ENCODE measurements at regions not wholly inside any gene's neighbourhood (a gene's known extent, or its start where the extent isn't known, plus 50 kb on each side); places are given as distances from the start of the nearest gene placed in this dataset.
A peak's percentile ranks its signal among the peaks of the same experiment; 100 is the strongest.
"Not testable (repeated sequence)": the region's sequence is repeated elsewhere in the genome, so short reads cannot be mapped to it uniquely, and the experiment has no call there.

DNA sequence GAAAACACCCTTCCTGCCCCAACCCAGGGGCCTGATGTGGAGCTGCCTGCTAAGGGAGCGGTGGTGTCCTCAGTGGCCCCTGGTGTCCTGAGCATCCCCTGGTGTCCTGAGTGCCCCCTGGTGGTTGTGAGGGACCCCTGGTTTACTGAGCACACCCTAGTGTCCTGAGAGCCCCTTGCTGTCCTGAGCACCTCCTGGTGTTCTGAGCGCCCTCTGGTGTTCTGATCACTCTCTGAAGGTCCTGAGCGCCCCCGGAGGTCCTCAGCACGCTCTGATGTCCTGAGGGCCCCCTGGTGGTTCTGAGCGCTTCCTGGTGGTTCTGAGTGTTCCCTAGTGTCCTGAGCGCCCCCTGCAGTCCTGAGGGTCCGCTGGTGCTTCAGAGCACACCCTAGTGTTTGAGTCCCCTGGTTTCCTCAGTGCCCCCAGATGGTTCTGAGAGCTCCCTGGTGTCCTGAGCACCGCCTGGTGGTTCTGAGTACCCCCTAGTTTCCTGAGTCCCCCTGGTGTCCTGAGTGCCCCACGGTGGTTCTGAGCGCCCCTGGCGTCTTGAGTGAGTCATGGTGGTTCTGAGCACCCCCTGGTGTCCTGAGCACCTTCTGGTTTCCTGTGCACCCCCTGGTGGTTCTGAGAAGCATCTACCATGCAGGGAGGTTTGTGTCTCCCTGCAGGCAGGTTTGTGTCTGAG is 1004.2 kb downstream of the TMEM121 start:
- 68% methylated on average over 12 of the region's 12 CpGs for WGBS
- Histone ChIP-seq H3K27ac (ENCODE audit: low read depth in 1 of 2, low read length in 2 of 2) (no peak overlapping the region), H3K27me3 (ENCODE audit: control insufficient read depth in 4 of 4, insufficient read depth in 4 of 4, low read length in 3 of 4) (peaks cover 0 to 10% (median 0%) of the 10 kb centered on the region in 4 donors), H3K9ac (ENCODE audit: low read depth in 1 of 2, low read length in 2 of 2) (no peak overlapping the region), H3K36me3 (ENCODE audit: control insufficient read depth in 4 of 4, insufficient read depth in 3 of 4, low read depth in 1 of 4, low read length in 3 of 4) (no peaks in the 10 kb centered on the region), H3K4me1 (ENCODE audit: control insufficient read depth in 4 of 4, insufficient read depth in 4 of 4, low read length in 3 of 4) (no peaks in the 10 kb centered on the region), H3K9me3 (ENCODE audit: control insufficient read depth in 4 of 4, low read length in 3 of 4) (no peaks in the 10 kb centered on the region), H3K4me3 (ENCODE audit: low read depth in 1 of 3, low read length in 3 of 3) (no peak overlapping the region)
- TF ChIP-seq, protein P1, sequence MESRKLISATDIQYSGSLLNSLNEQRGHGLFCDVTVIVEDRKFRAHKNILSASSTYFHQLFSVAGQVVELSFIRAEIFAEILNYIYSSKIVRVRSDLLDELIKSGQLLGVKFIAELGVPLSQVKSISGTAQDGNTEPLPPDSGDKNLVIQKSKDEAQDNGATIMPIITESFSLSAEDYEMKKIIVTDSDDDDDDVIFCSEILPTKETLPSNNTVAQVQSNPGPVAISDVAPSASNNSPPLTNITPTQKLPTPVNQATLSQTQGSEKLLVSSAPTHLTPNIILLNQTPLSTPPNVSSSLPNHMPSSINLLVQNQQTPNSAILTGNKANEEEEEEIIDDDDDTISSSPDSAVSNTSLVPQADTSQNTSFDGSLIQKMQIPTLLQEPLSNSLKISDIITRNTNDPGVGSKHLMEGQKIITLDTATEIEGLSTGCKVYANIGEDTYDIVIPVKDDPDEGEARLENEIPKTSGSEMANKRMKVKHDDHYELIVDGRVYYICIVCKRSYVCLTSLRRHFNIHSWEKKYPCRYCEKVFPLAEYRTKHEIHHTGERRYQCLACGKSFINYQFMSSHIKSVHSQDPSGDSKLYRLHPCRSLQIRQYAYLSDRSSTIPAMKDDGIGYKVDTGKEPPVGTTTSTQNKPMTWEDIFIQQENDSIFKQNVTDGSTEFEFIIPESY (IDR thresholded peaks at IDR 0.05), result no peak
- TF ChIP-seq SP1 (IDR thresholded peaks at IDR 0.05) (no peak), ATF3 (IDR thresholded peaks at IDR 0.05) (no peak), GABPA (IDR thresholded peaks at IDR 0.05 in 1 of 2, conservative IDR thresholded peaks at IDR 0.05 in 1 of 2) (no peak), RAD21 (IDR thresholded peaks at IDR 0.05) (no peak), FOXA1 (IDR thresholded peaks at IDR 0.05) (no peak), NR2F2 (IDR thresholded peaks at IDR 0.05) (no peak), HNF4A (conservative IDR thresholded peaks at IDR 0.05) (no peak)
- DNase-seq (ENCODE audit: low spot score), result no peak

- not testable (repeated sequence) for H3K4me1 ChIP-seq (ENCODE audit: control insufficient read depth in 4 of 4, insufficient read depth in 4 of 4, low read length in 3 of 4); H3K27me3 ChIP-seq (ENCODE audit: control insufficient read depth in 4 of 4, insufficient read depth in 4 of 4, low read length in 3 of 4); DNase-seq (ENCODE audit: low spot score); H3K4me3 ChIP-seq (ENCODE audit: low read depth in 1 of 3, low read length in 3 of 3); H3K27ac ChIP-seq (ENCODE audit: low read depth in 1 of 2, low read length in 2 of 2); H3K36me3 ChIP-seq (ENCODE audit: control insufficient read depth in 4 of 4, insufficient read depth in 3 of 4, low read depth in 1 of 4, low read length in 3 of 4); H3K9ac ChIP-seq (ENCODE audit: low read depth in 1 of 2, low read length in 2 of 2); H3K9me3 ChIP-seq (ENCODE audit: control insufficient read depth in 4 of 4, low read length in 3 of 4)
- WGBS, result 38% methylated on average over 11 of the region's 11 CpGs
- TF ChIP-seq, protein P2, sequence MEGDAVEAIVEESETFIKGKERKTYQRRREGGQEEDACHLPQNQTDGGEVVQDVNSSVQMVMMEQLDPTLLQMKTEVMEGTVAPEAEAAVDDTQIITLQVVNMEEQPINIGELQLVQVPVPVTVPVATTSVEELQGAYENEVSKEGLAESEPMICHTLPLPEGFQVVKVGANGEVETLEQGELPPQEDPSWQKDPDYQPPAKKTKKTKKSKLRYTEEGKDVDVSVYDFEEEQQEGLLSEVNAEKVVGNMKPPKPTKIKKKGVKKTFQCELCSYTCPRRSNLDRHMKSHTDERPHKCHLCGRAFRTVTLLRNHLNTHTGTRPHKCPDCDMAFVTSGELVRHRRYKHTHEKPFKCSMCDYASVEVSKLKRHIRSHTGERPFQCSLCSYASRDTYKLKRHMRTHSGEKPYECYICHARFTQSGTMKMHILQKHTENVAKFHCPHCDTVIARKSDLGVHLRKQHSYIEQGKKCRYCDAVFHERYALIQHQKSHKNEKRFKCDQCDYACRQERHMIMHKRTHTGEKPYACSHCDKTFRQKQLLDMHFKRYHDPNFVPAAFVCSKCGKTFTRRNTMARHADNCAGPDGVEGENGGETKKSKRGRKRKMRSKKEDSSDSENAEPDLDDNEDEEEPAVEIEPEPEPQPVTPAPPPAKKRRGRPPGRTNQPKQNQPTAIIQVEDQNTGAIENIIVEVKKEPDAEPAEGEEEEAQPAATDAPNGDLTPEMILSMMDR (IDR thresholded peaks at IDR 0.05; ENCODE audit: low read depth, low read length, missing input control), result peak; percentile 12
Observed at GRCh38 chr14:106537597-106537996, 1011.2 kb downstream of the TMEM121 start.

DNA sequence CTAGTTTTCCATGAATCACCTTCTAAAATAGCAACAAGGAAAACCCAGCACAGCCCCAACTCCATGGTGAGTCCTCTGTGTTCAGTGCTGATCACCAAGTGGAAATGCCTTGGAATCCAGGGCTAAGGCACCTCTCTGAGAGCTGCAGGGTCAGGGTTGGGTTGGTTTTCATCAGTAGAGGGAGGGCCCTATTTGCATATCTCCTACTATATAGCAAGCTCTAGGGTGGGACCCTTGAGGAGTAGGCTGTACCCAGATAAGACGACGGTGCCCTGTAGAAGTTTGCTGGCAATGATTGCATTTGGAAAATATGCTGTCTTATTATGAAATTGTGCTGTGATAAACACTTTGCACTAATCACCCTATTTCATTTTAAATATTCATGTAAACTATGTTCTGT is 1011.8 kb downstream of the TMEM121 start:
- no peaks in the 10 kb centered on the region for H3K9me3 ChIP-seq (ENCODE audit: control insufficient read depth in 4 of 4, low read length in 3 of 4)
- no peak overlapping the region for H3K9ac ChIP-seq (ENCODE audit: low read depth in 1 of 2, low read length in 2 of 2)
- no peaks in the 10 kb centered on the region for H3K4me1 ChIP-seq (ENCODE audit: control insufficient read depth in 4 of 4, insufficient read depth in 4 of 4, low read length in 3 of 4)
- H3K27me3 ChIP-seq (ENCODE audit: control insufficient read depth in 4 of 4, insufficient read depth in 4 of 4, low read length in 3 of 4), result peaks cover 0 to 5% (median 0%) of the 10 kb centered on the region in 4 donors
- H3K36me3 ChIP-seq (ENCODE audit: control insufficient read depth in 4 of 4, insufficient read depth in 3 of 4, low read depth in 1 of 4, low read length in 3 of 4), result no peaks in the 10 kb centered on the region
- 84% methylated on average over 2 of the region's 2 CpGs for WGBS
- no peak overlapping the region for H3K27ac ChIP-seq (ENCODE audit: low read depth in 1 of 2, low read length in 2 of 2)
- H3K4me3 ChIP-seq (ENCODE audit: low read depth in 1 of 3, low read length in 3 of 3), result no peak overlapping the region
- no peak for DNase-seq (ENCODE audit: low spot score)
- TF ChIP-seq HNF4A (conservative IDR thresholded peaks at IDR 0.05) (no peak), HNF4G (IDR thresholded peaks at IDR 0.05) (no peak), MAX (IDR thresholded peaks at IDR 0.05) (no peak)
- TF ChIP-seq, protein P1 (IDR thresholded peaks at IDR 0.05), result no peak
- TF ChIP-seq, protein P2 (IDR thresholded peaks at IDR 0.05; ENCODE audit: low read depth, low read length, missing input control), result no peak
